Heart left ventricle (tissue), 16 donors: ENCODE measurements at regions not wholly inside any gene's neighbourhood (a gene's known extent, or its start where the extent isn't known, plus 50 kb on each side); places are given as distances from the start of the nearest gene placed in this dataset.
"Not testable (repeated sequence)": the region's sequence is repeated elsewhere in the genome, so short reads cannot be mapped to it uniquely, and the experiment has no call there.

Source experiments
- ATAC-seq, 4 donors: fragments of 200-7000 bp; cut with Tn5 transposase; one replicate each; pipeline ENCODE4 v1.9.1; 2020 to 2022; ENCODE audit warnings: moderate library complexity in 4 of 4, mild to moderate bottlenecking in 3 of 4, moderate number of reproducible peaks in 1 of 4
- DNase-seq, 5 donors: peaks; one replicate each; pipeline ENCODE4 v3.0.0-alpha.2; 2020
- H3K27ac ChIP-seq, 12 donors: fragments of 200-600 bp; sonication (generic) in 4 of 12; one replicate each; pipeline versions ENCODE4 v1.5.0 to v1.8.0; 2016 to 2022; ENCODE audit warnings: mild to moderate bottlenecking in 2 of 12
- H3K27me3 ChIP-seq, 9 donors: fragments of 200-600 bp; sonication (generic) in 2 of 9; one replicate each; pipeline versions ENCODE4 v1.5.1 to v1.8.0; 2016 to 2022; ENCODE audit warnings: mild to moderate bottlenecking in 3 of 9
- H3K36me3 ChIP-seq, 9 donors: fragments of 200-600 bp; sonication (generic) in 2 of 9; one replicate each; pipeline versions ENCODE4 v1.5.0 to v1.8.0; 2018 to 2022; ENCODE audit warnings: mild to moderate bottlenecking in 2 of 9
- H3K4me1 ChIP-seq, 12 donors: fragments of 200-600 bp; sonication (generic) in 4 of 12; one replicate each; pipeline versions ENCODE4 v1.5.0 to v1.8.0; 2016 to 2022; ENCODE audit warnings: mild to moderate bottlenecking in 3 of 12
- H3K4me3 ChIP-seq, 12 donors: fragments of 200-600 bp; sonication (generic) in 4 of 12; one replicate each; pipeline versions ENCODE4 v1.5.0 to v1.8.0; 2017 to 2022; ENCODE audit warnings: mild to moderate bottlenecking in 9 of 12, moderate library complexity in 4 of 12
- H3K9me3 ChIP-seq, 12 donors: fragments of 200-600 bp; sonication (generic) in 4 of 12; one replicate each; pipeline versions ENCODE4 v1.5.0 to v1.8.0; 2016 to 2022; ENCODE audit warnings: mild to moderate bottlenecking in 1 of 12
- POLR2A ChIP-seq, 2 donors: fragments of 450-650 bp; IDR thresholded peaks; one replicate each; pipeline ENCODE4 v1.6.1; 2017; ENCODE audit warnings: antibody characterized with exemption in 2 of 2, mild to moderate bottlenecking in 2 of 2, moderate library complexity in 2 of 2
- WGBS, 4 donors: extraction: QIAGEN DNeasy Blood & Tissue Kit in 2 of 4; methylation state at CpG; one replicate each; pipeline versions ENCODE4 v1.1.5 to v1.1.7; 2013 to 2018; 5-methylcytosine and 5-hydroxymethylcytosine counted together
- intact Hi-C, 10 donors: fragments of 100-400 bp; cut with DNase I; formaldehyde crosslinking; loops; one replicate each; pipeline versions ENCODE4 v1.11.1 to v1.14.2; 2022
- TF ChIP-seq, protein P1 (sequence below), 12 donors: fragments of 200-600 bp; sonication (generic) in 4 of 12; IDR thresholded peaks; one replicate each; pipeline versions ENCODE4 v1.5.0 to v1.8.0; 2018 to 2022; ENCODE audit warnings: antibody characterized with exemption in 12 of 12, mild to moderate bottlenecking in 5 of 12
- donor health status: ischemic (EF 13 %, LVEDD 7.1; RV severe dilation, severe dysfunction).
- donor health status: healthy with polysubstance abuse.
- donor health status: DM: no; HTN: yes; CAD: no.
- donor health status: DM: no; HTN: no; CAD: no.
- donor health status: ischemic (EF 25% LVEDD 6.9; RV normal size, moderate dysfunction).
- donor health status: ischemic (EF 25% LVEDD 5.7; RV mildly dilated, moderate dysfunction).
- donor health status: healthy.
- donor health status: DM: yes; HTN: yes; CAD: no.
- donor health status: ischemic (EF 35%, LVEDD 5.7; RV mildly dilated, moderate dysfunction).
- donor health status: nonischemic (EF 11% LVEDD 7.7; RV severe dilation, severe dysfunction).
- donor health status: DM: yes; HTN: yes; CAD: no.
- donor health status: PGD.
- donor health status: ischemic (EF 29% LVEDD 5.4; RV normal size, mild dysfunction).
- donor health status: nonischemic (EF 23%, LVEDD 6.1; RV moderate dilation, normal function).

DNA sequence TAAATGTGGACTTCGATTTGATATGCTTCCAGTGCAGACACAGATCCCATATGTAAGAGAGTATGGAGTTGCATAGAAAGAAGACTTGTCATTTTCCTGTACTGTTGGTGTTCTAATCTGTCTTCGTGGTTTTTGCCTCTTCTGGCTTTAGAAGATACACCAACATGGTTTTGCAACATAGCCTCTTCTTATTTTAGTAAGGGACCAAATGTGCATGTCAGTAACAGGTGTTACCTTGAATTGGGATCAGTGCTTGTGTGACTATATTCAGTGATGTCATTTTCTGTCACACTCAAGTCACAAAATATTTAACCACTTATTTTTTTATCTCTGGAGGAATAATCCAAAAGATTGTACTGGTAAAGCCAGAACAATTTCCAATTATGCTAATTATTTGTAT is 140.4 kb downstream of the SNRPN start:
- DNase-seq (no peak), ATAC-seq (no peak)
- Histone ChIP-seq H3K27ac (no peak overlapping the region), H3K36me3 (peaks cover 0 to 99% (median 88%) of the 10 kb centered on the region in 9 donors), H3K9me3 (peaks cover 0 to 100% (median 61%) of the 10 kb centered on the region in 12 donors), H3K4me3 (no peak overlapping the region), H3K4me1 (peaks cover 0 to 6% (median 0%) of the 10 kb centered on the region in 12 donors), H3K27me3 (no peaks in the 10 kb centered on the region)
- WGBS, 4 donors: 40 to 56% (median 54%) methylated on average over 2 of the region's 2 CpGs
- intact Hi-C loops: no loop called here
- TF ChIP-seq, protein P1, sequence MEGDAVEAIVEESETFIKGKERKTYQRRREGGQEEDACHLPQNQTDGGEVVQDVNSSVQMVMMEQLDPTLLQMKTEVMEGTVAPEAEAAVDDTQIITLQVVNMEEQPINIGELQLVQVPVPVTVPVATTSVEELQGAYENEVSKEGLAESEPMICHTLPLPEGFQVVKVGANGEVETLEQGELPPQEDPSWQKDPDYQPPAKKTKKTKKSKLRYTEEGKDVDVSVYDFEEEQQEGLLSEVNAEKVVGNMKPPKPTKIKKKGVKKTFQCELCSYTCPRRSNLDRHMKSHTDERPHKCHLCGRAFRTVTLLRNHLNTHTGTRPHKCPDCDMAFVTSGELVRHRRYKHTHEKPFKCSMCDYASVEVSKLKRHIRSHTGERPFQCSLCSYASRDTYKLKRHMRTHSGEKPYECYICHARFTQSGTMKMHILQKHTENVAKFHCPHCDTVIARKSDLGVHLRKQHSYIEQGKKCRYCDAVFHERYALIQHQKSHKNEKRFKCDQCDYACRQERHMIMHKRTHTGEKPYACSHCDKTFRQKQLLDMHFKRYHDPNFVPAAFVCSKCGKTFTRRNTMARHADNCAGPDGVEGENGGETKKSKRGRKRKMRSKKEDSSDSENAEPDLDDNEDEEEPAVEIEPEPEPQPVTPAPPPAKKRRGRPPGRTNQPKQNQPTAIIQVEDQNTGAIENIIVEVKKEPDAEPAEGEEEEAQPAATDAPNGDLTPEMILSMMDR (IDR thresholded peaks at IDR 0.05): no peak
- TF ChIP-seq POLR2A (IDR thresholded peaks at IDR 0.05): no peak

DNA sequence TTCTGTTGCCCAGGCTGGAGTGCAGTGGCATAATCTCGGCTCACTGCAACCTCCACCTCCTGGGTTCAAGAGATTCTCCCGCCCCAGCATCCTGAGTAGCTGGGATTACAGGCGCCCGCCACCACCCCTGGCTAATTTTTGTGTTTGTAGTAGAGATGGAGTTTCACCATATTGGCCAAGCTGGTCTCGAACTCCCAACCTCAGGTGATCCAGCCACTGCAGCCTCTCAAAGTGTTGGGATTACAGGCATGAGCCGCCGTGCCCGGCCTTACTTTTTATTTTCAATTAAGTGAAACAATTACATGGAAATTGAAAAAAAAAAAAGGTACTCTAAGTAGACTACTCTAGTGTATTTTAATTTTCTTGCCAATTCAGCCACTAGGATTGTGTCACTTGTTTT is 145.2 kb downstream of the SNRPN start:
- intact Hi-C loops, H3K4me1 ChIP-seq, DNase-seq, H3K27ac ChIP-seq, ATAC-seq, H3K4me3 ChIP-seq, H3K27me3 ChIP-seq: not testable (repeated sequence)
- WGBS, 4 donors: 77 to 89% (median 83%) methylated on average over 8 of the region's 8 CpGs
- Histone ChIP-seq H3K36me3 (peaks cover 0 to 99% (median 68%) of the 10 kb centered on the region in 9 donors), H3K9me3 (peaks cover 0 to 100% (median 44%) of the 10 kb centered on the region in 12 donors)

DNA sequence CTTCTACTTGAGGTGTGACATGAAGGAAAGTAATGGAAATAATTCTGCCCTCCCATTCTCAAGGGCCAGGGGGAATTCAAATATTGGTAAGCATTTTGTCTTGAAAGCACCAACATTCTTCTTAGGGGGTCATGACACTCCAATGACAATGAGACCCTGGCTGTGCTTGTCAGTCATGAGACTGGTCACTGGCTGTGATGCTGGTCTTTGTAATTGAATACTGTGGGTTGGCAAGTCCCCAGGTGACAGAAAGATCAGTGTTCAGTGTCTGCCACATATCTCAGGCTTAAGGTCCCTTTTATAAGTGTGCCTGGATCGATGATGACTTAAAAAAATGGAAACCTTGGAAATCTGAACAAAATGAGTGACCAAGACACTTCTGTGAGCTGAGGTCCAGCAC is 151.4 kb downstream of the SNRPN start:
- Histone ChIP-seq H3K27ac (no peak overlapping the region), H3K4me3 (no peak overlapping the region), H3K27me3 (no peaks in the 10 kb centered on the region), H3K9me3 (peaks cover 0 to 98% (median 49%) of the 10 kb centered on the region in 12 donors), H3K4me1 (no peaks in the 10 kb centered on the region), H3K36me3 (peaks cover 2 to 99% (median 75%) of the 10 kb centered on the region in 9 donors)
- DNase-seq: no peak
- TF ChIP-seq, protein P1 (IDR thresholded peaks at IDR 0.05): no peak
- no peak for TF ChIP-seq POLR2A (IDR thresholded peaks at IDR 0.05)
- 31 to 55% (median 44%) methylated on average over 1 of the region's 1 CpG for WGBS, 4 donors
- ATAC-seq: peak in 1 of 4 donors; percentile 9
- intact Hi-C loops: no loop called here

DNA sequence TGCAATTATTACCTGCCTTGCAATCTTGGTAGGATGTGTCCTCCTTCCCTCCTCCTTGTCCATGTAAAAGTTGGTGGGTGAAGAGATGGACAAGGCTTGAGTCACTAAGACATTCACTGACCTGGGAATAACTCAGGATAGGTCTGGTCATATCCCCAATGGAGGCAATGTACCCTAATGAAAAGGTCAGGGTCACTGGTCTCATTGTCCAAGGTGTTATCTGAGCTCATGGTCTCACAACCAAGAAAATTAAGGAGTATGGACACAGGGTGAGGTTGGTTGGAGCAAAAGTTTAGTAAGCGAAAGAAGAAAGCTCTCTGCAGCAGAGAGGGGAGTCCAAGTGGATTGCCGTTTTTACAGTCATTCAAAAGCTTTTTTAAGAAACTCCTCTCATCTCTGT is 179.0 kb downstream of the SNRPN start:
- intact Hi-C loops: no loop called here
- no peak overlapping the region for H3K27ac ChIP-seq
- H3K4me1 ChIP-seq: peaks cover 0 to 8% (median 0%) of the 10 kb centered on the region in 12 donors
- whole genome bisulfite sequencing, 4 donors: 42 to 58% (median 50%) methylated on average over 2 of the region's 2 CpGs
- ATAC-seq (peak in 2 of 4 donors; percentile 18 to 44), DNase-seq (no peak)
- H3K4me3 ChIP-seq: no peak overlapping the region
- TF ChIP-seq, protein P1 (IDR thresholded peaks at IDR 0.05): no peak
- no peak for TF ChIP-seq POLR2A (IDR thresholded peaks at IDR 0.05)
- H3K27me3 ChIP-seq: no peaks in the 10 kb centered on the region
- H3K9me3 ChIP-seq: peaks cover 0 to 82% (median 9%) of the 10 kb centered on the region in 12 donors
- H3K36me3 ChIP-seq: no peaks in the 10 kb centered on the region

GRCh38 chr15:25134546-25134945 is 179.8 kb downstream of the SNRPN start:
- H3K36me3 ChIP-seq: no peaks in the 10 kb centered on the region
- no peaks in the 10 kb centered on the region for H3K27me3 ChIP-seq
- intact Hi-C loops: no loop called here
- H3K4me3 ChIP-seq: no peak overlapping the region
- H3K4me1 ChIP-seq: peaks cover 0 to 8% (median 0%) of the 10 kb centered on the region in 12 donors
- ATAC-seq (peak; percentile 16 to 40 (median 23)), DNase-seq (no peak)
- peak overlapping the region in 1 of 12 donors; percentile 27 for H3K27ac ChIP-seq
- TF ChIP-seq, protein P1 (IDR thresholded peaks at IDR 0.05): peak in 4 of 12 donors; percentile 5 to 24 (median 12)
- TF ChIP-seq POLR2A (IDR thresholded peaks at IDR 0.05): no peak
- 28 to 31% (median 29%) methylated on average over 2 of the region's 2 CpGs for WGBS, 4 donors
- peaks cover 0 to 80% (median 6%) of the 10 kb centered on the region in 12 donors for H3K9me3 ChIP-seq
